A549 (cell line): ENCODE measurements at regions not wholly inside any gene's neighbourhood (a gene's known extent, or its start where the extent isn't known, plus 50 kb on each side); places are given as distances from the start of the nearest gene placed in this dataset.
A peak's percentile ranks its signal among the peaks of the same experiment; 100 is the strongest.

Experiments used
- ATAC-seq, 2 experiments: fragments of 200-7000 bp in 1 of 2; fragments of >200 bp in 1 of 2; cut with Nextera tagmentation in 1 of 2; cut with Tn5 transposase in 1 of 2; 3 replicates each; pipeline versions ENCODE4 v1.8.0 to v1.9.1; 2018 to 2020; ENCODE audit warnings: mild to moderate bottlenecking in 1 of 2, moderate library complexity in 1 of 2
- CTCF ChIA-PET: fragments of 300-600 bp; sonication (Branson Sonifier 250); formaldehyde crosslinking; extraction: SDS; loops from one replicate; lab custom pipeline; 2021; ENCODE audit warnings: antibody characterized with exemption, inconsistent platforms; lab: Yijun Ruan, JAX
- POLR2A ChIA-PET: fragments of 350-600 bp; formaldehyde crosslinking; extraction: SDS; loops from one replicate; lab custom pipeline; 2021; ENCODE audit warnings: antibody characterized with exemption, inconsistent platforms; lab: Yijun Ruan, JAX
- DNase-seq, 2 experiments: peaks; one replicate each; pipeline versions ENCODE4 v3.0.0 to v3.0.0-alpha.2; 2011 to 2016; ENCODE audit warnings: low read depth in 1 of 2, low spot score in 1 of 2
- FAIRE-seq: peaks from 2 replicates; lab custom pipeline; 2011; peaks lifted over from hg19 to GRCh38; lab: Jason Lieb, UNC
- H3K27ac ChIP-seq, 2 experiments: fragments of >200 bp; sonication (Bioruptor Twin); formaldehyde crosslinking; 3 replicates each; pipeline ENCODE4 v1.5.1; 2016 to 2017
- H3K4me1 ChIP-seq: fragments of >200 bp; sonication (Bioruptor Twin); formaldehyde crosslinking; 3 replicates; pipeline ENCODE4 v1.6.1; 2016
- H3K4me2 ChIP-seq: fragments of >200 bp; sonication (Bioruptor Twin); formaldehyde crosslinking; 3 replicates; pipeline ENCODE4 v1.6.1; 2016
- H3K4me3 ChIP-seq: fragments of >200 bp; sonication (Bioruptor Twin); formaldehyde crosslinking; 3 replicates; pipeline ENCODE4 v1.5.1; 2016
- H3K9me3 ChIP-seq: fragments of >200 bp; sonication (Bioruptor Twin); formaldehyde crosslinking; 3 replicates; pipeline ENCODE4 v1.6.1; 2016
- BHLHE40 ChIP-seq: IDR thresholded peaks from 2 replicates; pipeline ENCODE4 v1.6.1; 2012; ENCODE audit warnings: low read depth, low read length, inconsistent platforms
- CBX8 ChIP-seq: fragments of 200-600 bp; sonication (generic); IDR thresholded peaks from 2 replicates; pipeline ENCODE4 v1.6.1; 2016
- CEBPB ChIP-seq, 2 experiments: fragments of >200 bp in 1 of 2; sonication (Bioruptor Twin) in 1 of 2; formaldehyde crosslinking in 1 of 2; IDR thresholded peaks; 2 replicates each; pipeline ENCODE4 v1.6.1; 2012 to 2016
- CHD2 ChIP-seq: fragments of 150-350 bp; IDR thresholded peaks from 2 replicates; pipeline ENCODE4 v1.6.1; 2014; ENCODE audit warnings: low read length; ENCODE audit not compliant: partially characterized antibody
- EHF ChIP-seq: fragments of 250-450 bp; sonication (Bioruptor Pico); IDR thresholded peaks from 2 replicates; pipeline ENCODE4 v1.5.0; 2020; ENCODE audit warnings: mild to moderate bottlenecking
- EHMT2 ChIP-seq: fragments of 200-600 bp; sonication (generic); IDR thresholded peaks from 2 replicates; pipeline ENCODE4 v1.6.1; 2016; ENCODE audit warnings: antibody characterized with exemption, low read depth, mild to moderate bottlenecking, moderate library complexity
- EP300 ChIP-seq, 2 experiments: fragments of >200 bp; sonication (Bioruptor Twin); formaldehyde crosslinking; IDR thresholded peaks; 2 replicates in 1 of 2; 3 replicates in 1 of 2; pipeline ENCODE4 v1.6.1; 2016 to 2017
- ESRRA ChIP-seq: fragments of 150-350 bp; IDR thresholded peaks from 2 replicates; pipeline ENCODE4 v1.6.1; 2014; ENCODE audit warnings: mild to moderate bottlenecking, low read length, borderline replicate concordance
- FOSB ChIP-seq: fragments of 250-450 bp; sonication (Bioruptor Pico); IDR thresholded peaks from 2 replicates; pipeline ENCODE4 v1.5.0; 2020; ENCODE audit warnings: mild to moderate bottlenecking, moderate library complexity
- FOSL2 ChIP-seq, 2 experiments: fragments of 450-650 bp in 1 of 2; fragments of >200 bp in 1 of 2; sonication (Bioruptor Twin) in 1 of 2; formaldehyde crosslinking; IDR thresholded peaks; 2 replicates each; pipeline versions ENCODE4 v1.5.0 to v1.6.1; 2016 to 2020; ENCODE audit warnings: mild to moderate bottlenecking in 1 of 2, moderate library complexity in 1 of 2
- FOXS1 ChIP-seq: fragments of 250-450 bp; sonication (Bioruptor Pico); IDR thresholded peaks from 2 replicates; pipeline ENCODE4 v1.5.0; 2020; ENCODE audit warnings: mild to moderate bottlenecking, moderate library complexity
- GATA3 ChIP-seq: IDR thresholded peaks from 2 replicates; pipeline ENCODE4 v1.6.1; 2012; ENCODE audit warnings: borderline replicate concordance
- HOXB5 ChIP-seq: fragments of 250-450 bp; sonication (Bioruptor Pico); IDR thresholded peaks from 2 replicates; pipeline ENCODE4 v1.5.0; 2020; ENCODE audit warnings: mild to moderate bottlenecking, moderate library complexity
- MYC ChIP-seq: IDR thresholded peaks from 2 replicates; pipeline ENCODE4 v1.6.1; 2012; ENCODE audit warnings: mild to moderate bottlenecking, inconsistent platforms, low read length, improper control_type of control experiment, borderline replicate concordance
- NPAS2 ChIP-seq: fragments of 250-450 bp; sonication (Bioruptor Pico); IDR thresholded peaks from 2 replicates; pipeline ENCODE4 v1.8.0; 2022; ENCODE audit warnings: mild to moderate bottlenecking, moderate library complexity, borderline replicate concordance
- NR3C1 ChIP-seq: fragments of >200 bp; sonication (Bioruptor Twin); formaldehyde crosslinking; IDR thresholded peaks from 3 replicates; pipeline ENCODE4 v1.6.1; 2017
- POLR2A ChIP-seq: IDR thresholded peaks from 2 replicates; pipeline ENCODE4 v1.6.1; 2012; ENCODE audit warnings: mild to moderate bottlenecking, low read length
- ZSCAN20 ChIP-seq: fragments of 250-450 bp; sonication (Bioruptor Pico); IDR thresholded peaks from 2 replicates; pipeline ENCODE4 v1.8.0; 2022; ENCODE audit warnings: mild to moderate bottlenecking, moderate library complexity
- WGBS: methylation state at CpG from one replicate; pipeline ENCODE4 v1.1.6; 2017; ENCODE audit errors: missing lambda C conversion rate; 5-methylcytosine and 5-hydroxymethylcytosine counted together
- TF ChIP-seq, protein P1 (sequence below): fragments of 250-450 bp; sonication (Bioruptor Pico); IDR thresholded peaks from 2 replicates; pipeline ENCODE4 v1.5.0; 2021; ENCODE audit warnings: mild to moderate bottlenecking, moderate library complexity, borderline replicate concordance
- TF ChIP-seq, protein P2 (sequence below): fragments of >200 bp; sonication (Bioruptor Twin); formaldehyde crosslinking; IDR thresholded peaks from 2 replicates; pipeline ENCODE4 v1.6.1; 2016
- TF ChIP-seq, protein P3 (sequence below): fragments of >200 bp; sonication (Bioruptor Twin); formaldehyde crosslinking; IDR thresholded peaks from 3 replicates; pipeline ENCODE4 v1.6.1; 2016
- TF ChIP-seq, protein P4 (sequence below): fragments of 200-600 bp; sonication (generic); IDR thresholded peaks from 2 replicates; pipeline ENCODE4 v1.6.1; 2016; ENCODE audit warnings: antibody characterized with exemption, mild to moderate bottlenecking, moderate library complexity
- TF ChIP-seq, protein P5 (sequence below): fragments of 150-350 bp; IDR thresholded peaks from 2 replicates; pipeline ENCODE4 v1.6.1; 2014; ENCODE audit warnings: low read depth, mild to moderate bottlenecking, low read length

DNA sequence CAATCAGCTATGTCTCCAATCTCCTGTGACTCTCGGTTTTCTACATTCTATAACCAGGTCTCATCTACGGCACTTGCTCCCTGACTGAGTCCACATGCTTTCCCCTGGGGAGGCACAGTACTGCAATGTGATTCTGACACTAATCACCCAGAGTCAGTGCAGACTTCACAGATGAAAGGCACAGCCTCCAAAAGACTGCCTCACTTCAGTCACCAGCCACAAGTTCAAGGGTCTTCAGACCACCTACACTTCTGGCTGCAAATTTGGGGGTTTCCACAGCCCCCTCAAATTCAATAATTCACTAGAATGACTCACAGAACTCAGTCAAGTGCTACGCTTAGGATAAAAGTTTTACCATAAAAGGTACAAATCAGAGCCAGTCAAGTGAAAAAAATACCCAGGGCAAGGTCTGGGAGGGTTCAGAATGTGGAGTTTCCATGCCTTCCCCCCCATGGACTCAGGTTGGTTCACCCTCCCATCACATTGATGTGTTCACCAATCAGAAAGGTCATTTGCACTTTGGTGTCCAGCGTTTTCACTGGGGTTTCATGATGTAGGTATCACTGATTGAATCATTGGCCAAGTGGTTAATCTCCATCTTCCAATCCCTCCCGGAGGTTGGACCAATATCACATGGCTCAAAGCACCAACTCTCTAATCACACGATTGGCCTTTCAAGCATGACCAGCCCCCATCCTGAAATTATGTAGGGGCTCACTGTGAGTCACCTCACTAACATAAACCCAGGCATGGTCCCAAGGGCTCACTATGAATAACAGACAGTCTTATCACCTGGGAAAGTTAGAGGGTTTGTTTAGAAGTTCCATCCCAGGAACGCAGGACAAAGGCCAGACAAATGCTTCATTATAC lies 182.9 kb upstream of the CAMK1G start:
- FAIRE-seq (no peak), ATAC-seq (no peak)
- no peak for TF ChIP-seq HOXB5 (CRISPR knock-in tag)
- TF ChIP-seq FOSB (CRISPR knock-in tag), result no peak
- TF ChIP-seq CHD2, result no peak
- TF ChIP-seq FOSL2 (IDR thresholded peaks at IDR 0.05), result no peak
- TF ChIP-seq FOSL2 (CRISPR knock-in tag; IDR thresholded peaks at IDR 0.05), result no peak
- TF ChIP-seq EHMT2, result no peak
- TF ChIP-seq, protein P1, sequence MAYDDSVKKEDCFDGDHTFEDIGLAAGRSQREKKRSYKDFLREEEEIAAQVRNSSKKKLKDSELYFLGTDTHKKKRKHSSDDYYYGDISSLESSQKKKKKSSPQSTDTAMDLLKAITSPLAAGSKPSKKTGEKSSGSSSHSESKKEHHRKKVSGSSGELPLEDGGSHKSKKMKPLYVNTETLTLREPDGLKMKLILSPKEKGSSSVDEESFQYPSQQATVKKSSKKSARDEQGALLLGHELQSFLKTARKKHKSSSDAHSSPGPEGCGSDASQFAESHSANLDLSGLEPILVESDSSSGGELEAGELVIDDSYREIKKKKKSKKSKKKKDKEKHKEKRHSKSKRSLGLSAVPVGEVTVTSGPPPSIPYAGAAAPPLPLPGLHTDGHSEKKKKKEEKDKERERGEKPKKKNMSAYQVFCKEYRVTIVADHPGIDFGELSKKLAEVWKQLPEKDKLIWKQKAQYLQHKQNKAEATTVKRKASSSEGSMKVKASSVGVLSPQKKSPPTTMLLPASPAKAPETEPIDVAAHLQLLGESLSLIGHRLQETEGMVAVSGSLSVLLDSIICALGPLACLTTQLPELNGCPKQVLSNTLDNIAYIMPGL (CRISPR knock-in tag), result no peak
- TF ChIP-seq NPAS2 (CRISPR knock-in tag), result no peak
- no peak for TF ChIP-seq ESRRA
- TF ChIP-seq POLR2A, result no peak
- TF ChIP-seq NR3C1, result no peak
- no peak for TF ChIP-seq BHLHE40
- TF ChIP-seq, protein P2, sequence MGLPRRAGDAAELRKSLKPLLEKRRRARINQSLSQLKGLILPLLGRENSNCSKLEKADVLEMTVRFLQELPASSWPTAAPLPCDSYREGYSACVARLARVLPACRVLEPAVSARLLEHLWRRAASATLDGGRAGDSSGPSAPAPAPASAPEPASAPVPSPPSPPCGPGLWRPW, result no peak
- TF ChIP-seq, protein P3, sequence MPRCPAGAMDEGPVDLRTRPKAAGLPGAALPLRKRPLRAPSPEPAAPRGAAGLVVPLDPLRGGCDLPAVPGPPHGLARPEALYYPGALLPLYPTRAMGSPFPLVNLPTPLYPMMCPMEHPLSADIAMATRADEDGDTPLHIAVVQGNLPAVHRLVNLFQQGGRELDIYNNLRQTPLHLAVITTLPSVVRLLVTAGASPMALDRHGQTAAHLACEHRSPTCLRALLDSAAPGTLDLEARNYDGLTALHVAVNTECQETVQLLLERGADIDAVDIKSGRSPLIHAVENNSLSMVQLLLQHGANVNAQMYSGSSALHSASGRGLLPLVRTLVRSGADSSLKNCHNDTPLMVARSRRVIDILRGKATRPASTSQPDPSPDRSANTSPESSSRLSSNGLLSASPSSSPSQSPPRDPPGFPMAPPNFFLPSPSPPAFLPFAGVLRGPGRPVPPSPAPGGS, result no peak
- no peak for TF ChIP-seq CBX8
- no peak for TF ChIP-seq GATA3
- TF ChIP-seq, protein P4, sequence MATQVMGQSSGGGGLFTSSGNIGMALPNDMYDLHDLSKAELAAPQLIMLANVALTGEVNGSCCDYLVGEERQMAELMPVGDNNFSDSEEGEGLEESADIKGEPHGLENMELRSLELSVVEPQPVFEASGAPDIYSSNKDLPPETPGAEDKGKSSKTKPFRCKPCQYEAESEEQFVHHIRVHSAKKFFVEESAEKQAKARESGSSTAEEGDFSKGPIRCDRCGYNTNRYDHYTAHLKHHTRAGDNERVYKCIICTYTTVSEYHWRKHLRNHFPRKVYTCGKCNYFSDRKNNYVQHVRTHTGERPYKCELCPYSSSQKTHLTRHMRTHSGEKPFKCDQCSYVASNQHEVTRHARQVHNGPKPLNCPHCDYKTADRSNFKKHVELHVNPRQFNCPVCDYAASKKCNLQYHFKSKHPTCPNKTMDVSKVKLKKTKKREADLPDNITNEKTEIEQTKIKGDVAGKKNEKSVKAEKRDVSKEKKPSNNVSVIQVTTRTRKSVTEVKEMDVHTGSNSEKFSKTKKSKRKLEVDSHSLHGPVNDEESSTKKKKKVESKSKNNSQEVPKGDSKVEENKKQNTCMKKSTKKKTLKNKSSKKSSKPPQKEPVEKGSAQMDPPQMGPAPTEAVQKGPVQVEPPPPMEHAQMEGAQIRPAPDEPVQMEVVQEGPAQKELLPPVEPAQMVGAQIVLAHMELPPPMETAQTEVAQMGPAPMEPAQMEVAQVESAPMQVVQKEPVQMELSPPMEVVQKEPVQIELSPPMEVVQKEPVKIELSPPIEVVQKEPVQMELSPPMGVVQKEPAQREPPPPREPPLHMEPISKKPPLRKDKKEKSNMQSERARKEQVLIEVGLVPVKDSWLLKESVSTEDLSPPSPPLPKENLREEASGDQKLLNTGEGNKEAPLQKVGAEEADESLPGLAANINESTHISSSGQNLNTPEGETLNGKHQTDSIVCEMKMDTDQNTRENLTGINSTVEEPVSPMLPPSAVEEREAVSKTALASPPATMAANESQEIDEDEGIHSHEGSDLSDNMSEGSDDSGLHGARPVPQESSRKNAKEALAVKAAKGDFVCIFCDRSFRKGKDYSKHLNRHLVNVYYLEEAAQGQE, result no peak
- TF ChIP-seq FOXS1 (CRISPR knock-in tag), result no peak
- TF ChIP-seq, all 56 proteins: peak for 0
- WGBS, result 77% methylated on average over 7 of the region's 7 CpGs
- Histone ChIP-seq H3K4me2 (no peak overlapping the region), H3K9me3 (no peaks in the 10 kb centered on the region), H3K27ac (peak overlapping the region; percentile 73 to 85; a peak in 5 of 6 replicates), H3K4me1 (peaks cover 54% of the 10 kb centered on the region), H3K4me3 (no peak overlapping the region)
- POLR2A ChIA-PET, result no interaction called here
- DNase-seq, result no peak
- CTCF ChIA-PET, result interaction anchor here (1.5 kb wide), 1 partner anchor 45 kb away, joined by 4 read pairs; no protein-coding TSS in a partner anchor

DNA sequence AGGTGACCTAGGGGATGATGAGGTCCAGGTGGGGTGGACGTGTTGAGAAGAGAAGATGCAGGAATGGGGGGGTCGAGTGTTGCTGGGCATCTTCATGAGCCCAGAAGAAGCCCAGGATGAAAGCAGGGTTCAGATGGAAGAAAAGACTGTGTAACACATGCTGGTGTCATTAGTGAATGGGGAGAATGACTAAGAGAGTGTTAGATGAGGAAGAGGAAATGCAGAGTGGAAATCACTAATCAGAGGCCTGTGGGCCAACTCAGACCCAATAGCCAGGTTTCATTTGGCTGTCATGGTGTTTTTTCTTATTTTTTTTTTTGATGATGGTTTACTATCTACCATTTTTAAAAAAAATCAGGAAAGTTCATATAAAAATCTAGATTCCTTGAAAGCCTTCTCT lies 180.8 kb upstream of the CAMK1G start:
- Histone ChIP-seq H3K4me3 (no peak overlapping the region), H3K4me2 (no peak overlapping the region), H3K9me3 (no peaks in the 10 kb centered on the region), H3K4me1 (peaks cover 46% of the 10 kb centered on the region), H3K27ac (peak overlapping the region in 1 of 2 experiments; percentile 85; a peak in 1 of 6 replicates)
- TF ChIP-seq MYC (no peak), CEBPB (IDR thresholded peaks at IDR 0.05) (no peak), EP300 (IDR thresholded peaks at IDR 0.05) (no peak), ZSCAN20 (CRISPR knock-in tag) (no peak), FOSB (CRISPR knock-in tag) (no peak), HOXB5 (CRISPR knock-in tag) (no peak), EHF (CRISPR knock-in tag) (no peak)
- TF ChIP-seq, protein P5, sequence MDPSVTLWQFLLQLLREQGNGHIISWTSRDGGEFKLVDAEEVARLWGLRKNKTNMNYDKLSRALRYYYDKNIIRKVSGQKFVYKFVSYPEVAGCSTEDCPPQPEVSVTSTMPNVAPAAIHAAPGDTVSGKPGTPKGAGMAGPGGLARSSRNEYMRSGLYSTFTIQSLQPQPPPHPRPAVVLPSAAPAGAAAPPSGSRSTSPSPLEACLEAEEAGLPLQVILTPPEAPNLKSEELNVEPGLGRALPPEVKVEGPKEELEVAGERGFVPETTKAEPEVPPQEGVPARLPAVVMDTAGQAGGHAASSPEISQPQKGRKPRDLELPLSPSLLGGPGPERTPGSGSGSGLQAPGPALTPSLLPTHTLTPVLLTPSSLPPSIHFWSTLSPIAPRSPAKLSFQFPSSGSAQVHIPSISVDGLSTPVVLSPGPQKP, result no peak
- ChIA-PET CTCF (no interaction called here), POLR2A (no interaction called here)
- FAIRE-seq (no peak), DNase-seq (no peak), ATAC-seq (no peak)
- WGBS, result 37% methylated on average over 2 of the region's 2 CpGs
